A549 (cell line): ENCODE measurements at regions not wholly inside any gene's neighbourhood (a gene's known extent, or its start where the extent isn't known, plus 50 kb on each side); places are given as distances from the start of the nearest gene placed in this dataset.

Source experiments
- ATAC-seq, 2 experiments: fragments of 200-7000 bp in 1 of 2; fragments of >200 bp in 1 of 2; cut with Nextera tagmentation in 1 of 2; cut with Tn5 transposase in 1 of 2; 3 replicates each; pipeline versions ENCODE4 v1.8.0 to v1.9.1; 2018 to 2020; ENCODE audit warnings: mild to moderate bottlenecking in 1 of 2, moderate library complexity in 1 of 2
- CTCF ChIA-PET: fragments of 300-600 bp; sonication (Branson Sonifier 250); formaldehyde crosslinking; extraction: SDS; loops from one replicate; lab custom pipeline; 2021; ENCODE audit warnings: antibody characterized with exemption, inconsistent platforms; lab: Yijun Ruan, JAX
- POLR2A ChIA-PET: fragments of 350-600 bp; formaldehyde crosslinking; extraction: SDS; loops from one replicate; lab custom pipeline; 2021; ENCODE audit warnings: antibody characterized with exemption, inconsistent platforms; lab: Yijun Ruan, JAX
- DNase-seq, 2 experiments: peaks; one replicate each; pipeline versions ENCODE4 v3.0.0 to v3.0.0-alpha.2; 2011 to 2016; ENCODE audit warnings: low read depth in 1 of 2, low spot score in 1 of 2
- FAIRE-seq: peaks from 2 replicates; lab custom pipeline; 2011; peaks lifted over from hg19 to GRCh38; lab: Jason Lieb, UNC
- H3K27ac ChIP-seq, 2 experiments: fragments of >200 bp; sonication (Bioruptor Twin); formaldehyde crosslinking; 3 replicates each; pipeline ENCODE4 v1.5.1; 2016 to 2017
- H3K4me1 ChIP-seq: fragments of >200 bp; sonication (Bioruptor Twin); formaldehyde crosslinking; 3 replicates; pipeline ENCODE4 v1.6.1; 2016
- H3K4me2 ChIP-seq: fragments of >200 bp; sonication (Bioruptor Twin); formaldehyde crosslinking; 3 replicates; pipeline ENCODE4 v1.6.1; 2016
- H3K4me3 ChIP-seq: fragments of >200 bp; sonication (Bioruptor Twin); formaldehyde crosslinking; 3 replicates; pipeline ENCODE4 v1.5.1; 2016
- H3K9me3 ChIP-seq: fragments of >200 bp; sonication (Bioruptor Twin); formaldehyde crosslinking; 3 replicates; pipeline ENCODE4 v1.6.1; 2016
- BCL3 ChIP-seq: fragments of >200 bp; sonication (Bioruptor Twin); formaldehyde crosslinking; IDR thresholded peaks from 3 replicates; pipeline ENCODE4 v1.6.1; 2016
- BHLHE40 ChIP-seq: IDR thresholded peaks from 2 replicates; pipeline ENCODE4 v1.6.1; 2012; ENCODE audit warnings: low read depth, low read length, inconsistent platforms
- CBX2 ChIP-seq: fragments of 200-600 bp; sonication (generic); IDR thresholded peaks from 2 replicates; pipeline ENCODE4 v1.6.1; 2016; ENCODE audit warnings: low read depth, mild to moderate bottlenecking, borderline replicate concordance
- CEBPB ChIP-seq, 2 experiments: fragments of >200 bp in 1 of 2; sonication (Bioruptor Twin) in 1 of 2; formaldehyde crosslinking in 1 of 2; IDR thresholded peaks; 2 replicates each; pipeline ENCODE4 v1.6.1; 2012 to 2016
- CHD4 ChIP-seq: fragments of 200-600 bp; sonication (generic); IDR thresholded peaks from 2 replicates; pipeline ENCODE4 v1.6.1; 2016; ENCODE audit warnings: antibody characterized with exemption, mild to moderate bottlenecking, borderline replicate concordance
- E2F6 ChIP-seq: IDR thresholded peaks from 2 replicates; pipeline ENCODE4 v1.6.1; 2012; ENCODE audit warnings: low read depth, borderline replicate concordance
- EHF ChIP-seq: fragments of 250-450 bp; sonication (Bioruptor Pico); IDR thresholded peaks from 2 replicates; pipeline ENCODE4 v1.5.0; 2020; ENCODE audit warnings: mild to moderate bottlenecking
- EP300 ChIP-seq, 2 experiments: fragments of >200 bp; sonication (Bioruptor Twin); formaldehyde crosslinking; IDR thresholded peaks; 2 replicates in 1 of 2; 3 replicates in 1 of 2; pipeline ENCODE4 v1.6.1; 2016 to 2017
- ESRRA ChIP-seq: fragments of 150-350 bp; IDR thresholded peaks from 2 replicates; pipeline ENCODE4 v1.6.1; 2014; ENCODE audit warnings: mild to moderate bottlenecking, low read length, borderline replicate concordance
- HEYL ChIP-seq: fragments of 250-450 bp; sonication (Bioruptor Pico); IDR thresholded peaks from 2 replicates; pipeline ENCODE4 v1.8.0; 2021; ENCODE audit warnings: mild to moderate bottlenecking, moderate library complexity
- HMGXB4 ChIP-seq: fragments of 250-450 bp; sonication (Bioruptor Pico); IDR thresholded peaks from 2 replicates; pipeline ENCODE4 v1.5.0; 2021; ENCODE audit warnings: mild to moderate bottlenecking, moderate library complexity, borderline replicate concordance
- HOXB13 ChIP-seq: fragments of 250-450 bp; sonication (Bioruptor Pico); IDR thresholded peaks from 2 replicates; pipeline ENCODE4 v1.5.0; 2020; ENCODE audit warnings: low read depth, mild to moderate bottlenecking, moderate library complexity
- JUNB ChIP-seq: fragments of >200 bp; sonication (Bioruptor Twin); formaldehyde crosslinking; IDR thresholded peaks from 2 replicates; pipeline ENCODE4 v1.6.1; 2016
- KDM1A ChIP-seq: fragments of 200-600 bp; sonication (generic); IDR thresholded peaks from 2 replicates; pipeline ENCODE4 v1.6.1; 2016; ENCODE audit warnings: low read depth, mild to moderate bottlenecking
- MAX ChIP-seq: IDR thresholded peaks from 2 replicates; pipeline ENCODE4 v1.6.1; 2012
- MAZ ChIP-seq: fragments of 150-350 bp; IDR thresholded peaks from 2 replicates; pipeline ENCODE4 v1.6.1; 2014; ENCODE audit warnings: antibody characterized with exemption, low read depth, low read length, borderline replicate concordance
- NPAS2 ChIP-seq: fragments of 250-450 bp; sonication (Bioruptor Pico); IDR thresholded peaks from 2 replicates; pipeline ENCODE4 v1.8.0; 2022; ENCODE audit warnings: mild to moderate bottlenecking, moderate library complexity, borderline replicate concordance
- PBX3 ChIP-seq: IDR thresholded peaks from 2 replicates; pipeline ENCODE4 v1.6.1; 2012
- REST ChIP-seq: fragments of 200-600 bp; sonication (generic); IDR thresholded peaks from 2 replicates; pipeline ENCODE4 v1.6.1; 2016; ENCODE audit warnings: antibody characterized with exemption, mild to moderate bottlenecking, moderate library complexity
- TFCP2L1 ChIP-seq: fragments of 250-450 bp; sonication (Bioruptor Pico); IDR thresholded peaks from 2 replicates; pipeline ENCODE4 v1.5.0; 2021; ENCODE audit warnings: mild to moderate bottlenecking
- ZC3H11A ChIP-seq: fragments of 450-650 bp; IDR thresholded peaks from 2 replicates; pipeline ENCODE4 v1.6.1; 2014; ENCODE audit warnings: antibody characterized with exemption, mild to moderate bottlenecking
- ZFP36 ChIP-seq: fragments of 450-650 bp; IDR thresholded peaks from 2 replicates; pipeline ENCODE4 v1.6.1; 2014; ENCODE audit warnings: borderline replicate concordance; ENCODE audit not compliant: partially characterized antibody
- ZNF302 ChIP-seq: fragments of 250-450 bp; sonication (Bioruptor Pico); IDR thresholded peaks from 2 replicates; pipeline ENCODE4 v1.9.0; 2021; ENCODE audit warnings: inconsistent platforms, mild to moderate bottlenecking, moderate library complexity
- ZSCAN20 ChIP-seq: fragments of 250-450 bp; sonication (Bioruptor Pico); IDR thresholded peaks from 2 replicates; pipeline ENCODE4 v1.8.0; 2022; ENCODE audit warnings: mild to moderate bottlenecking, moderate library complexity
- WGBS: methylation state at CpG from one replicate; pipeline ENCODE4 v1.1.6; 2017; ENCODE audit errors: missing lambda C conversion rate; 5-methylcytosine and 5-hydroxymethylcytosine counted together

GRCh38 chr7:68009716-68010115, 1013.1 kb downstream of the TYW1 start:
- DNase-seq, result no peak
- Histone ChIP-seq H3K4me3 (no peak overlapping the region), H3K27ac (no peak overlapping the region), H3K4me2 (no peak overlapping the region), H3K4me1 (no peaks in the 10 kb centered on the region), H3K9me3 (peaks cover 5% of the 10 kb centered on the region; the same call in 2 of the 3 replicates)
- TF ChIP-seq EHF (CRISPR knock-in tag), result no peak
- no peak for TF ChIP-seq REST
- TF ChIP-seq BHLHE40, result no peak
- TF ChIP-seq ZSCAN20 (CRISPR knock-in tag), result no peak
- TF ChIP-seq CHD4, result no peak
- no peak for TF ChIP-seq BCL3
- no peak for TF ChIP-seq HEYL
- no peak for TF ChIP-seq NPAS2 (CRISPR knock-in tag)
- no peak for TF ChIP-seq CBX2
- TF ChIP-seq EP300 (IDR thresholded peaks at IDR 0.05), result no peak
- no peak for TF ChIP-seq HMGXB4
- CTCF ChIA-PET, result interaction anchor here (0.6 kb wide), 2 partner anchors 10 to 23 kb away, joined by 4 read pairs; no protein-coding TSS in a partner anchor
- FAIRE-seq, result no peak
- 16% methylated on average over 4 of the region's 4 CpGs for WGBS
- POLR2A ChIA-PET, result no interaction called here
- ATAC-seq, result no peak

GRCh38 chr7:68014031-68014736, 1017.6 kb downstream of the TYW1 start:
- DNase-seq, result no peak
- Histone ChIP-seq H3K4me1 (peaks cover 6% of the 10 kb centered on the region), H3K9me3 (peaks cover 5% of the 10 kb centered on the region; the same call in 2 of the 3 replicates), H3K27ac (no peak overlapping the region), H3K4me2 (no peak overlapping the region), H3K4me3 (no peak overlapping the region)
- CTCF ChIA-PET, result interaction anchor here (0.6 kb wide), 1 partner anchor 626 kb away, joined by 3 read pairs; no protein-coding TSS in a partner anchor
- no peak for FAIRE-seq
- WGBS, result 71% methylated on average over 10 of the region's 11 CpGs
- ATAC-seq, result no peak
- POLR2A ChIA-PET, result no interaction called here
- TF ChIP-seq ZC3H11A (no peak), MAZ (no peak), E2F6 (no peak), CBX2 (no peak), KDM1A (no peak), ZNF302 (no peak), JUNB (no peak), PBX3 (no peak), REST (no peak), ESRRA (no peak), ZSCAN20 (CRISPR knock-in tag) (no peak), HOXB13 (CRISPR knock-in tag) (no peak), TFCP2L1 (no peak), ZFP36 (no peak), CEBPB (IDR thresholded peaks at IDR 0.05) (no peak), MAX (no peak)
